HG02798 (cell line): ENCODE measurements at regions not wholly inside any gene's neighbourhood (a gene's known extent, or its start where the extent isn't known, plus 50 kb on each side); places are given as distances from the start of the nearest gene placed in this dataset.

ENCODE experiments used
- ATAC-seq: cut with Tn5 transposase; IDR thresholded peaks from one replicate; pipeline ENCODE4 v1.9.1; 2021; ENCODE audit warnings: mild to moderate bottlenecking; ENCODE audit not compliant: unreplicated experiment, poor library complexity

DNA sequence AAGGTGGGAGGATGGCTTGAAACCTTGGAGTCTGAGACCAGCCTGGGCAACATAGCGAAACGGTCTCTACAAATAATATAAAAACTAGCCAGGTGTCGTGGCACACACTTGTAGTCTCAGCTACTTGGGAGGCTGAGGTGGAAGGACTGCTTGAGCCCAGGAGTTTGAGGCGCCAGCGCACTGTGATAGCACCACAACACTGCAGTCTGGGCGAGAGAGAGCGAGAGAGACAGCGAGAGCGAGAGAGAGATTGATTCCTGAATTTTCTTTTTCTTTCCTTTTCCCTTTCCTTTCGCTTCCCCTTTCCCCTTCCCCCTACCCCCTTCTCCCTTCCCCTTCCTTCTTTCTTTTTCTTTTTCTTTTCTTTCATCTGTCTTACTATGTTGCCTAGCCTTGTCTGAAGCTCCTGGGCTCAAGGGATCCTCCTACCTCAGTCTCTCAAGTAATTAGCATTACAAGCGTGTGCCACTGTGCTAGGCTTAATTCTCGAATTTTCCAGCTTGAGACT lies 162.4 kb upstream of the ZBED5 start:
- no peak for ATAC-seq

- ATAC-seq: no peak
These were observed 159.1 kb upstream of the ZBED5 start for GRCh38 chr11:11016943-11017342.

DNA sequence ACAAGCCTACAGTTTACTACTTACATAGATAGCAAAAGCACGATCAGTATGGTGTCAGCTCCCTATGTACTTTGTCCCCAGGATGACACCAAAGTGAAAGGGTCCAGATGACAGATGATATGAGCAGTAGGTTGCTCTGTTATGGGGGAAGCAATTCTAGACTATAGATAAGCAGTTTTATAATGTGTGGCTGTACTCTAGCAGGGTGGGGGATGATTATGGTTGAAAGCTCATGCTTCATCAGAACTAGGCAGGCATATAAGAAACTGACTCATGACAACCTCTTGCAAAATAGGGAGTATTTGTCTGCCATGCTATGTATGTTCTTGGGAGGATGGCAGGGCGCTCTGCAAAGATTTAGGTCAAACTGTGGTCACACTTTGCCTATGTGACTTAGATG lies 158.2 kb upstream of the ZBED5 start:
- ATAC-seq: no peak

GRCh38 chr11:11011617-11012016 lies 153.8 kb upstream of the ZBED5 start:
- no peak for ATAC-seq

DNA sequence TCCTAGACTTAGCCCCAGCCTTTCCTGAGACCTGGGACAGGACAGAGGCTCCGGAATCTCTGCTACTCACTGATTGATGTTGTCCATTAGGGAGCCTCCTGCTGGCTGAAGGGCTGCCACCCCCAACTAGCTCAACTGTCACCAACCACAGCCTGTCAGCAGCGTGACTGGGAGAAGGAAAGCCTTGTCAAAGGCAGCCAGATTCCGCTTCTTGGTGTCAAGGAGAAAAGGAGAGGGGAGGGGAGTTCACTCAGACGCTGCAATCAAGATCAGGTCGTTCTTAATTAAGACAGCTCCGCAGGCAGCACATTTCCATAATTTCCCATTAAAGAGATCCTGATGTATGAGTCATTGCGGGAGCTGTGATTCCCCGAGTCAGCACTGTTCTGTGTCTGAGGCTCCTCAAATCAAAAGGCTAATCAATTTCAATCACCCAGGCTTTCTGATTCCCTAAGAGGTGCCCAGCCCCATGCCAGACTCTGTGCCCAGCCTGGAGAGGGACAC lies 152.8 kb upstream of the ZBED5 start:
- ATAC-seq: no peak

GRCh38 chr11:11009179-11009578 lies 151.3 kb upstream of the ZBED5 start:
- ATAC-seq: no peak

- ATAC-seq: no peak
These were observed 146.2 kb upstream of the ZBED5 start for GRCh38 chr11:11004069-11004468.

DNA sequence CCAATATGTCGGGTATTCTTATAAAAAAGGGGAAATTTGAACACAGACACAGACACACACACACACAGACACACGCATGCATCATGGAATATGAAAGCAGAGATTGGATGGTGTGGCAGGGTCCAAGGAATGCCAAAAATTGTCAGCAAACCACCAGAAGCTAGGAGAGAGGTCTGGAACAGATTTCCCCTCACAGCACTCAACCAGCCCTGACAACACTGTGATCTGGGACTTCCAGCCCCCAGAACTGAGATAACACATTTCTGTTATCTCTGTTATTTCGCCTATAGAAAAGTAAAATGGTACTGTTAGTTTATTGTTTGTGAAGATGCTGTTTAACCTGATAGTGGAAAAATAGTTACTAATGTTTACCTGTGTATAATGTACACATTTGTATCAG lies 145.4 kb upstream of the ZBED5 start:
- ATAC-seq: no peak

DNA sequence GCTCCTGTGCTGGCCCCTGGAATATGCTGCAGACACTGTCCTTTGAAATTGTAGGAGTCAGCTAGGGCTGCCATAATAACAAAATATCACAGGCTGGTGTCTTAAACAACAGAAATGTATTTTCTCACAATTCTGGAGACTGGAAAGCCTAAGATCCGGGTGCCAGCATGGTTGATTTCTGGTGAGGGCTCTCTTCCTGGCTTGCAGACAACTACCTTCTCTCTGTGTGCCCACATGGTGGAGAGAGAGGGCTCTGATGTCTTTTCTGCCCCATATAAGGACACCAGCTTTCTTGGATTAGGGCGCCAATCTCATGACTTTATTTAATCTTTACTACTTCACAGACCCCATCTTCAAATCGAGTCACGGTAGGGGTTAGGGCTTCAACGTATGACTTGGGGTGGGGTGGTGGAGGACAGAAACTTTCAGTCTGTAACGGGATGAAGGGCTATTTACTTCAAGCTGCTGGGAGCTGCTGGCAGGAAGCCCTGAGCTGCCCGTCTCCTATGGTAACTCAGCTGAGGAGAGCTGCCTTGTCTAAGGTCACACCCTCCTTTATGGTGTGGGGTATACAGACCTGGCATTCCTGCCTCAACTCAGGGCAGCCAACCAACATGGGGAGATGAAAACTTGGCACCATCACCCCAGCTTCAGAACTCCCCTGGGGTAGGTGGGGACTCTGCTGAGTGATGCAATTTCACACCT lies 142.9 kb upstream of the ZBED5 start:
- no peak for ATAC-seq

DNA sequence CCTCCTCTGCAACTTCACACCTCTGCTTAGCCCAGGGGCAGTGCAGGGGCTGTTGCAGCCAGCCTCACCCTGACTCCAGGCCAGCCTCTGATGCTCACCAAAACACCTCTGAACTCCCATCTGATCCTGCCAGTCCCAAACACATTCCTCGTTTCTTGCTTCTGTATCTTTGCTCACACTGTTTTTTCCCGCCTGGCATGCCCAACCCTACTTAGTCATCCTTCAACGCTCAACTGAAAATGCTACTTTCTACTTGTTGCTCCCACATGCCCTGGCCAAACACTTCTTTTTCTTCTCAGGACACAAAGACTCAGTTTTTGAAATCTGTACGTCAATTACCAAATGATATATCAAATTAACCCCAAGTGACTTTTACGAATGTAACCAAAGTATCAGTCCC lies 140.8 kb upstream of the ZBED5 start:
- ATAC-seq: no peak

DNA sequence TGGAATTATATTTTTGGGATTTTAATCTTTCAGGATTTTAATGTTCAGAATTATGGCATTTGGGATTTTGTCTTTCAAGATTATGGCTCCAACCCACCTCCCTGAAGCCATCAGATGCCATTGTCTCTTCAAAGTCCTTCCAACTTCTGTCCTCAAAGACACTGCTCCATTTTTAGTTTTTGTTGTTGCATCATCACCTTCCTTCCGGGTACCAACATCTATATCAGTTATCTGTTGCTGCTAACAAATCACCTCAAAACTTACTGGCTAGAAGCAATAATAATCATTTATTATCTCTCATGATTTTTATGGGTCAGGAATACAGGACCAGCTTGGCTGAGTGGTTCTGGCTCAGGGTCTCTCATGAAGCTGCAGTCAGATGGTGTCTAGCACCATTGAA lies 138.8 kb upstream of the ZBED5 start:
- no peak for ATAC-seq

- ATAC-seq: no peak
These were observed 135.8 kb upstream of the ZBED5 start for GRCh38 chr11:10993640-10994039.

DNA sequence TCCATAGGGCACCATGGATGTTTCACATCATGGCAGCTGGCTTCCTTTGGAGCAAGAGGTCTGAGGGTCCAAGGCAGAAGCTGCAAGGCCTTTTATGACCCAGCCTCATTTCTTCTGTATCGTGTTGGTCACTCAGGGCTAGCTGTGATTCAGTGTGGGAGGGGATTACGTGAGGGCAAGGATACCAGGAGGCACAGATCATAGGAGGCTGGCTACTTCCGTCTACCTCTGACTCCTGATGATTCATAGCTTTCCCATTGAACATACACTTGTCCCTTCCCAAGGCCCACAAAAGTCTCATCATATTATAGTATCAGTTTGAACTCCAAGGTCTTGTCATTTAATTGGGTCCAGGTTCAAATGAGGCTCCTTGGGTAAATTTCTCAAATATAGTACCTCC lies 135.3 kb upstream of the ZBED5 start:
- no peak for ATAC-seq

- no peak for ATAC-seq
These were observed 133.5 kb upstream of the ZBED5 start for GRCh38 chr11:10991393-10991792.

- no peak for ATAC-seq
These were observed 132.9 kb upstream of the ZBED5 start for GRCh38 chr11:10990637-10991193.

- no peak for ATAC-seq
These were observed 132.3 kb upstream of the ZBED5 start for GRCh38 chr11:10990160-10990559.

- no peak for ATAC-seq
These were observed 128.2 kb upstream of the ZBED5 start for GRCh38 chr11:10986006-10986405.

DNA sequence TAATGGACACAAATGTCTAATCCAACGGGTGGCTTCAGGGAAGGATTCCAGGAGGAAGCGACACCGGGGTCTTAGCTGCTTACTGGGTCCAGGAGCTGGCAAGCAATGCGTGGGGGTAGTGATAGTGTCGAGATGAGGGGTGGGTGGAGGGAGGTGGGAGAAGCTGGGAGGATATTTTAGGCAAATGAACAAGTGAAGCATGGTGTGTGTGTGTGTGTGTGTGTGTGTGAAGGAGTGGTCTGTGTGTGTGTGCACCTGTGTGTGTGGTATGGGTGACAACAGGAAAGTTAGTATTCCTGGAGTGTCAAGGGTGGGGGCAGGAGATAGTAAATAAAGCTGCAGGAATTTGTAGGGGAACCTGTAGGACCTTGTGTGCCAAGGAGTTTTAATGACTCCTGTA lies 126.9 kb upstream of the ZBED5 start:
- ATAC-seq: no peak

- no peak for ATAC-seq
These were observed 126.4 kb upstream of the ZBED5 start for GRCh38 chr11:10984250-10984649.

GRCh38 chr11:10982704-10983510 lies 125.1 kb upstream of the ZBED5 start:
- no peak for ATAC-seq

DNA sequence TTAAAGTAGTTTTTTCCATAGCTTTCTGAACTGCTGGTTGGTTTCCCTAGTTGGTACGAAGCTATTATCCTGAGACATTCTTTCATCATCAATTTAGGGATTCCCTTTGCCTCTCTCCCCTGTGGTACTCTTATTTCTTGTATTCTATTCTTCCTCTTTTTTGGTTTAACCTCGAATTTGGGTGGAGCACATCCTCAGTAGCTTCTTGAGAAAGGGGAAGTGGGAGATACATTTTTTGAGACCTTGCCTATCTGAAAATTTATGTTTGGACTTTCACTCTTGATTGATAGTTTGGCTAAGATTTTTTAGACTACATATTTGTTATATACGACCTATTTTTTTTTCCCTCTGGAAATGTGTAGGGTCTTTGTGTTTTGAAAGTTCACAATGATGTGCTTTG lies 121.7 kb upstream of the ZBED5 start:
- no peak for ATAC-seq
